AG08395 (cell line): ENCODE measurements at regions not wholly inside any gene's neighbourhood (a gene's known extent, or its start where the extent isn't known, plus 50 kb on each side); places are given as distances from the start of the nearest gene placed in this dataset.

Experiments
- DNase-seq: peaks from one replicate; pipeline ENCODE4 v3.0.0; 2012; ENCODE audit warnings: mixed read lengths, low spot score

DNA sequence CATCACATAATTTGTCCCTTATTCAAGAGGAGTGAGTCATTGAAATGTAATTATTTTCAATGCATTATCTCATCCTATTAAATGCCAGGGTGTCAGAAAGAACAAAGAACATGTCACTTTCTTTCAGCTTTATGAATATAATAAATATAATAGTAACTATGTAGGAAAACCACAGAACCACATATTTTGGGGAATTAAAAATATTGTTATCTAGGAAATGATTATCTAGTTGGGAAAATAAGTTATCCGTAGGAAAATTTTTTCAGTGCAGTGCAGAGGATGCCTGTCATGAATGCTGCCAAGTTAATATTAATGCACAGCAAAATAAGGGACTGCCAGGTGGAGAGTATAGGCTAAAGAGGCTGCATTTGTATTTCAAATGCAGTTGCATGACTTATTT lies 844.8 kb downstream of the MAT2B start:
- DNase-seq: no peak

GRCh38 chr5:164351245-164351834 lies 845.9 kb downstream of the MAT2B start:
- no peak for DNase-seq

DNA sequence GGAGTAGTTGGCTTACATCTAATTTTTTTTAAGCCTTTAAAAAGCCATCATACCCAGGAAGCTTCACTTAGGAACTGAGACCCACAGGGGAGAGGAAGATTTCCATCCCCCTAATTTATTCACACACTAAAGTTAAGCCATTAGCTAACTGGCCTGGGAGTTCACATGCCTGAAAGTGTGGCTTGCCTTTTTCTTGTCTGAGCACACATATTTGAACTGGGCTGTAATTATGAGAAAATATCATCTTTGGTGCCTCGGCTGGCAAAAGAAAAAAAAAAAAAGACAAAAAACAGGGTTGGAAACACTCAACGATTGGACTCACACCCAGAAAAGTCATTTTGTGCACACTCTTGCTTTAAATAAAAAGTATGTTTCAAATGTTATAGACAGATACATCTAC lies 847.3 kb downstream of the MAT2B start:
- DNase-seq: no peak

DNA sequence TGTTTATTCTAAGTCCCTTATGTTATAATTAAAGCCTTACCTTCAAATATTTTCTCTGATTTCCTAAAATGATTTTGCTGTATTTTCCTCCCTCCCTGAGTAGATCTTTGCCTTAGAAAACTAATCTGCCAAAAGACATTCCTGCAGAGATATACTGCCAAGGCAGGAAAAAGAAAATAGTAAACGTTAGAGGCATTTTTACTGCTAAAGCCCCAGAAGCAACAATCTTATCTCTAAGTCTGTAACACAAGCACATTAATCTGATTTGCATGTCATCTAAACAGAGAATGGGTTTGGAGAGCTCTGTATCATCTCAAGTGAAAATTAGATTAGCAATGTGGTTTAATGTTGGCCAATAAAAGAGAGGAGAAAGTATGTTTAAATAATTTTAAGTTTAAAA lies 847.7 kb downstream of the MAT2B start:
- no peak for DNase-seq

GRCh38 chr5:164354139-164354751 lies 848.8 kb downstream of the MAT2B start:
- no peak for DNase-seq

- no peak for DNase-seq
Measured at GRCh38 chr5:164355267-164355830, 849.9 kb downstream of the MAT2B start.

- no peak for DNase-seq
Measured at GRCh38 chr5:164356790-164357189, 851.4 kb downstream of the MAT2B start.

DNA sequence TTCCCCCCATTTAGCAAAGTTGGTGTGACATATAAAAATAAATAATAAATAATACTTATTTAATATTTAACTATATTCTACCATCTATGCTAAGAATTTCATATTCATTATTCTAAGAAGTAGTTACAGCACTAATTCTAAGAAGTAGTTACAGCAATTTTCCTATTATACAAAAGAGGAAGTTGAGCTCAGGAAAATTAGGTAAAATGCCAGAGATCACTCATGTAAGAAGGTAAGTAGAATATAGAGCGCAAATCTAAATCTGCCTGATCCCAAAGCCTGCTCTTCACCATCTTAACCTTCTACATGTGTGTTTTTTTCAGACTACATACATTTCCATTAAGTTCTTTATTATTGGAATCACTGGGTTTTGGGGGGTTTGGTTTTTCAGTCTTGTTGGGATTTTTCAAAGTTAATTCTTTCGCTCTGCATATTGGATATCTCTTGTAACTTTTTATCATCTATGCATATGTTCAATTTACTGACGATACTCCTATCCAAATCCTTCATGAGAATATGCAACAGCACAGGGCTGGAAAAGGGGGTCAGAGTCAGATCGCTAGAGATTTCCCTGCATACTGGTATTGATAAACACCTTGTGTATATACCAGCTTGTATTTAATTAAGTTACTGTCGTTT lies 852.1 kb downstream of the MAT2B start:
- DNase-seq: no peak

GRCh38 chr5:164358531-164359259 lies 853.3 kb downstream of the MAT2B start:
- DNase-seq: no peak

DNA sequence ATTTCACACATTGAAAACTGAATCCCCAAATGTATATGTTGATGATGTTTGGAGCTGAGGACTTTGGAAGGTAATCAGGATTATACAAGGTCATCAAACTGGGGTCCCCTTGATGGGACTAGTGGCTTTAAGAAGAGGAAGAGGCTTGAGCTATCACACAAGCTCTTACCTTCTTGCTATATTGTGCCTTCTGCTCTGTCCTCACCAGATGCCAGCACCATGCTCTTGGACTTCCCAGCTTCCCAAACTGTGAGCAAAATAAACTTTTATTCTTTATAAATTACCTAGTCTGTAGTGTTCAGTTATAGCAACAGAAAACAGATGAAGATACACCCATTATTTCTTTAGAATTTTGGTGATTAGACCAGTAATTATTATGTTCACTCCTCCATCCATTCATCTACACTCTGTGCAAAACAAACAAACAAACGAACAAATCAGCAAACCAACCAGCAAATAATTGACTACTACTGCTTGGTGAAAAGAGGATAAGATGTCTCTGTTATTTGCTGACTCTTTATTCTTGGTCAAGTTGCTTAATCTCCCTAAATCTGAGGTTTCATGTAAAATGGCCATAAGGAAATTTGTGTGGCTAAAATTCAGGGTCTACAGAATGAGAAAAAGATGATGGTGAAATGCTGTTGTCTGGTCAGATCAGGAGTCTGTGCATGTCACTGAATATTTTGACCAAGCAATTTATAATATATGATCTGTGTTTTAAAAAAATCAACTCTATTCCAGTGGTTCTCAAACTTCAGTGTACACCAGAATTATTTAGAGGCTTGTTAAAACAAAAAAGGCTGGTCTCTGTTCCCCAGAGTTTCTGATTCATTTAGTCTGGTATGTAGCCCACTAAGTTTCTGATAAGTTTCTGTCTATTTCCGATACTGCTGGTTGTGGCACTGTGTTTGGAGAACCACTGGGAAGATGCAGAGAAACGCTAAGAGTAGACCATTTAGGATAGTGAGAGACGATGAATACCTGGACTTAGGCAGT lies 854.1 kb downstream of the MAT2B start:
- DNase-seq: no peak

DNA sequence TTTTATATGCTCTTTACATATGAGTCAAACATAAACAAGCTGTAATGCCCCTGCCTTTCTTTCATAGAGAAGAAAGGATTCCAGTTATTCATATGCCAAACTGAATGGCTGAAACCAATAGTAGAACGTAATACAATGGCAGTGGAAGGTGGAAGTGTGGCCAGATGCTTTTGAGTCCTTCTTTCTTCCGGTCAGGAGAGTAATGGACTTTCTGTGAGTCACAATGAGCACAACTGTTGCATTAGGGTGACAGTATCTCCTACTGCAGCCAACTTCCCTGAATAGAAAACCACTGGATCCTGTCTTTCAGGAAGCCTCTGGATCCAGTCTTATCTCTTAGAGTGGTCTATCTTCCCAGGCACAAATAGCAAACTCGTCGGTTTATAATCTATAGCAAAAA lies 855.2 kb downstream of the MAT2B start:
- no peak for DNase-seq

DNA sequence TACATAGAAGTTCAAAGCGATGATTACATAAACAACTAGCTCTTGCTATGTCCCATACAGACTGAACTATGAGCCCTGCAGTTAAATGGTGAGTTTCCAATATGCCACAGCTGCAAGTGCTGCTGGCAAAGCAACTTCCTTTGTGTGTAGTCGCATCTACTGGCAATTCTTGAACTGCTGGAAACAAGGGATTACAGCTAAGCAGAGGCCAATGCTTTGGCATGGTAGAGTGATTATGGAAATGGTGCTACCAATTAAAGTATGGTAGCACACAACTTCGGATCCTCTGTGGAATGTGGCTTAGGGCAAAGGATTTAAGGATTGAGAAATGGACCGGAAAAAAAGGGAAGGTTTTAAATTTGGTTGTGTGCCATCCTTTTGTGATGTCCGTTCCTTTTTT lies 856.6 kb downstream of the MAT2B start:
- no peak for DNase-seq

- DNase-seq: no peak
Measured at GRCh38 chr5:164362835-164363234, 857.4 kb downstream of the MAT2B start.

DNA sequence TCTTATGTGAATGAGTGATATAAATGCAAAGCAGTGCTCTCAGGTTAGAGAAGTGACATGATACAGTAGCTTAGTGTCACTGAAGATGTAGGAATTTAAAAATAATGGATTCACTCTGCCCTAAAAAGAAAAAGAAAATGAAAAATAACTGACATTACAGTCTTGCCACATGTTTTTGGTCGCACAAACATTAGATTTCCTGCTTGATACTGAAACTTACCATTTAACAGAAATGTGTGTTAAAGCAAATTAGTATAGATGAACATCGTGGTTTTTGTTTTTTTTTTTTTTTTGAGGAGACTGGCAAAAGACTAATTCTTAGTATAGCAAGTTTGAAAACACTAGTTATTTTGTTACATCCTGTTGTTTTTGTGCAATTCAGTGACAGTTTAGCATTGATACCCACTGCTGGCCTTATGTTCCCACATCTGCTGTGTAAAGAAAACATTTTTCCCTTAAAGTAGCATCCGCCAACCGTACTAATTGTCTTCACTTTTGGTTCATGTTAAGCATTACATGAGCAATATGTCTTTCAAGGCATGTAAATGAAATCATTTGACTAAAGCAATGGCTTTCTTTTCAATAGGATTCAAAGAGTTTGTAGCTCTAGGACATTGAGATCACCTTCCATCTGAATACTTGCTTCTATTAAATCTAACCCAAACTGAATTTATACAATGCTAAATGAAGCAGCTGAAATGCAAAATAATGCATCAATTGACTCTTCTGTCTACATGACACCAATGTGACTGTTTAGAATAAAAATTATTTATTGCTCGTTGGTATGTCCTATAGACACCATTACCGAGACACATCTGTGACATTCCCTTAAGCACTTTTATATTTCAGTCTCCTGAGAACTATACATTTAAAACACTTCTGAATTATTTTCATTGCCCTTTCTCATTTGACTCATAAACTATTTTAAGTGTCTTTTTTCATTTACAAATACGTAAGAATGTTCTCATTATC lies 859.1 kb downstream of the MAT2B start:
- no peak for DNase-seq

DNA sequence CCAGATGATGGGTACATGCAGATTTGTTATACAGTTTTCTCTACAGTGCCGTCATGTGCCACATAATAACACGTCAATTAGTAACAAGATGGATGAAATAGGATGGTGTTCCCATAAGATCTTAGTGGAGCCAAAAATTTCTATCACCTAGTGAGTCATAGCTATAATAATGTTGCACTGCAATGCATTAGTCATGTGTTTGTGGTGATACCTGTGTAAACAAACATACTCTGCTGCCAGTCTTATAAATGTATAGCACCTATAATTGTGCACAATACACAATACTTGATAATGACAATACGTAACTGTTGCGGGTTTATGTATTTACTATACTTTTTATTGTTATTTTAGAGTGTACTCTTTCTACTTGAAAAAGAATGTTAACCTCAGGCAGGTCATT lies 865.4 kb downstream of the MAT2B start:
- DNase-seq: no peak

DNA sequence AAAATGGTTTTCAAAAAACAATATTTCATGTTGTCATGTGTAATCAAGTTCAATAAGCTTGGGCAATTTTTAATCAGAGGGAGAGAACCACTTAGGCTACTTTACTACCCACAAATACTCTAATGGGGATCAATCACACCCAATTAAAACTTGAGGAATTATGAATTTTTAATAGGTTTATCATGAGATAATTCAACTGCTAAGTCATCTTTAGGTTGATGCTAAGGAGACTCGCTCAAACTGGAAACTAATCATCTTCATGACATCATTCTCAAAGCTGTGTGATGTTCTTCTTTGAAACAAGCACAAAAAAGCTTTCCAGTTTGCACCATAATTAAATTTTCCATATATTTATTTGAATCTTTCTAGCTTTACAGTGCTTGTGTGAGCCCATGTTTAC lies 867.5 kb downstream of the MAT2B start:
- no peak for DNase-seq

- no peak for DNase-seq
Measured at GRCh38 chr5:164373876-164374275, 868.5 kb downstream of the MAT2B start.

GRCh38 chr5:164375051-164375450 lies 869.6 kb downstream of the MAT2B start:
- DNase-seq: no peak

- DNase-seq: no peak
Measured at GRCh38 chr5:164376843-164377242, 871.4 kb downstream of the MAT2B start.

DNA sequence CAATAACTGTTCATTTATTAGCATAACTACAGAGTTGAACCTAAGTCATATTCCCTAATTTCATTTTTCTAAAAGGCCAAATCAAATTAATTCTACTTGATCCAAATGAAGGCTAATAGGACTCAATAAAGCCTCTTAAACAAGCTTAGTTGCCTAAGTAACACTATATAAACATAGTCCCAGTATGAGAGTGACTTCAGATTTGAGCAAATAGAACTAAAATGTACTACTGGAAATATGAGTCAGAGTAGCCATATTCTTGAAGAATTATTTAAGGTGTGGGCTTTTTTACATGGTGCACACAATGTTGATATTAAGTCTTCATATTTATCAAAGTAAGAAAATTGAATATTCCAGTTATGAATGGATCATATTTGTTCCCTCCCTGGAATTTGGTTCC lies 872.3 kb downstream of the MAT2B start:
- no peak for DNase-seq
